Fibroblast of lung (primary cell): ENCODE measurements at regions not wholly inside any gene's neighbourhood (a gene's known extent, or its start where the extent isn't known, plus 50 kb on each side); places are given as distances from the start of the nearest gene placed in this dataset.

ENCODE experiments used
- DNase-seq, 2 donors: peaks; one replicate each; pipeline versions ENCODE4 v3.0.0 to v3.0.0-alpha.2; 2010; ENCODE audit warnings: low read depth in 2 of 2
- H2AFZ ChIP-seq: 2 replicates; pipeline ENCODE4 v1.5.1; 2012; ENCODE audit warnings: low read length, control low read depth, inconsistent platforms
- H3K27ac ChIP-seq: 2 replicates; pipeline ENCODE4 v1.5.1; 2011; ENCODE audit warnings: low read length, control low read depth; ENCODE audit not compliant: insufficient read depth
- H3K27me3 ChIP-seq: 2 replicates; pipeline ENCODE4 v1.5.1; 2011; ENCODE audit warnings: mild to moderate bottlenecking, low read length; ENCODE audit not compliant: control insufficient read depth, insufficient read depth
- H3K36me3 ChIP-seq: 2 replicates; pipeline ENCODE4 v1.5.1; 2011; ENCODE audit warnings: low read length; ENCODE audit not compliant: control insufficient read depth, insufficient read depth
- H3K4me1 ChIP-seq: 2 replicates; pipeline ENCODE4 v1.5.1; 2011; ENCODE audit warnings: low read length; ENCODE audit not compliant: control insufficient read depth, insufficient read depth; ENCODE audit errors: extremely low read depth
- H3K4me2 ChIP-seq: 2 replicates; pipeline ENCODE4 v1.5.1; 2011; ENCODE audit warnings: low read length, control low read depth; ENCODE audit not compliant: insufficient read depth; ENCODE audit errors: extremely low read depth
- H3K4me3 ChIP-seq, 4 experiments: fragments of 200-600 bp in 1 of 4; sonication (generic) in 1 of 4; replicated peaks in 1 of 4; 2 replicates each; pipeline ENCODE4 v1.5.1; 2011 to 2016; ENCODE audit warnings: low read length in 4 of 4, low read depth in 3 of 4, mild to moderate bottlenecking in 3 of 4, control low read depth in 2 of 4, inconsistent platforms in 1 of 4, mixed read lengths in 1 of 4; ENCODE audit not compliant: insufficient read depth in 1 of 4; ENCODE audit errors: control extremely low read depth in 1 of 4
- H3K79me2 ChIP-seq: 2 replicates; pipeline ENCODE4 v1.5.1; 2012; ENCODE audit warnings: mild to moderate bottlenecking, low read length, inconsistent platforms; ENCODE audit not compliant: control insufficient read depth, insufficient read depth
- H3K9ac ChIP-seq: 2 replicates; pipeline ENCODE4 v1.5.1; 2011; ENCODE audit warnings: mild to moderate bottlenecking, low read length, control low read depth; ENCODE audit not compliant: insufficient read depth
- H3K9me3 ChIP-seq: 2 replicates; pipeline ENCODE4 v1.5.1; 2012; ENCODE audit warnings: low read depth, low read length; ENCODE audit not compliant: control insufficient read depth, insufficient read depth
- H4K20me1 ChIP-seq: 2 replicates; pipeline ENCODE4 v1.5.1; 2011; ENCODE audit warnings: low read length; ENCODE audit not compliant: control insufficient read depth, insufficient read depth; ENCODE audit errors: extremely low read depth
- CTCF ChIP-seq, 2 donors: IDR thresholded peaks in 1 of 2; conservative IDR thresholded peaks in 1 of 2; 1 replicate in 1 of 2; 2 replicates in 1 of 2; pipeline ENCODE4 v1.5.1; 2011 to 2012; ENCODE audit warnings: low read length in 2 of 2, control low read depth in 1 of 2, inconsistent platforms in 1 of 2, low read depth in 1 of 2, mild to moderate bottlenecking in 1 of 2
- EZH2 ChIP-seq: IDR thresholded peaks from 2 replicates; pipeline ENCODE4 v1.5.1; 2012; ENCODE audit warnings: low read length, control low read depth, mild to moderate bottlenecking; ENCODE audit errors: missing control alignments

DNA sequence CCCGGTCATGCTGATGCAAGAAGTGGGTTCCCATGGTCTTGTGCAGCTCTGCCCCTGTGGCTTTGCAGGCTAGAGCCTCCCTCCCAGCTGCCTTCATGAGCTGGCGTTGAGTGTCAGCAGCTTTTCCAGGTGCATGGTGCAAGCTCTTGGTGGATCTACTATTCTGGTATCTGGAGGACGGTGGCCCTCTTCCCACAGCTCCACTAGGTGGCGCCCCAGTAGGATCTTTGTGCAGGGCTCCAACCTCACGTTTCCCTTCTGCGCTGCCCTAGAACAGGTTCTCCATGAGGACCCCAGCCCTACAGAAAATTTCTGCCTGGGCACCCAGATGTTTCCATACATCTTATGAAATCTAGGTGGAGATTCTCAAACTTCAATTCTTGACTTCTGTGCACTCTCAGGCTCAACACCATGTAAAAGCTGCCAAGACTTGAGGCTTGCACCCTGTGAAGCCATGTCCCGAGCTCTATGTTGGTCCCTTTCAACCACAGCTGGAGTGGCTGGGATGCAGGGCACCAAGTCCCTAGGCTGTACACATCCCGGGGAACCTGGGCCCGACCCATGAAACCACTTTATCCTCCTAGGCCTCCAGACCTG is 238.4 kb upstream of the MDFIC2 start:
- no peak overlapping the region for H3K9ac ChIP-seq
- DNase-seq, result peak; percentile 40 to 61
- no peaks in the 10 kb centered on the region for H4K20me1 ChIP-seq
- no peaks in the 10 kb centered on the region for H3K36me3 ChIP-seq
- H3K79me2 ChIP-seq, result no peaks in the 10 kb centered on the region
- no peaks in the 10 kb centered on the region for H3K9me3 ChIP-seq
- H3K4me3 ChIP-seq, result no peak overlapping the region
- TF ChIP-seq EZH2 (no peak), CTCF (conservative IDR thresholded peaks at IDR 0.05 in 1 of 2, IDR thresholded peaks at IDR 0.05 in 1 of 2; ENCODE audit: low read depth in 1 of 2, low read length in 2 of 2) (peak; percentile 78 to 82)
- no peaks in the 10 kb centered on the region for H3K27me3 ChIP-seq
- H3K4me2 ChIP-seq, result no peak overlapping the region
- no peaks in the 10 kb centered on the region for H3K4me1 ChIP-seq
- H2AFZ ChIP-seq, result no peak overlapping the region
- no peak overlapping the region for H3K27ac ChIP-seq

DNA sequence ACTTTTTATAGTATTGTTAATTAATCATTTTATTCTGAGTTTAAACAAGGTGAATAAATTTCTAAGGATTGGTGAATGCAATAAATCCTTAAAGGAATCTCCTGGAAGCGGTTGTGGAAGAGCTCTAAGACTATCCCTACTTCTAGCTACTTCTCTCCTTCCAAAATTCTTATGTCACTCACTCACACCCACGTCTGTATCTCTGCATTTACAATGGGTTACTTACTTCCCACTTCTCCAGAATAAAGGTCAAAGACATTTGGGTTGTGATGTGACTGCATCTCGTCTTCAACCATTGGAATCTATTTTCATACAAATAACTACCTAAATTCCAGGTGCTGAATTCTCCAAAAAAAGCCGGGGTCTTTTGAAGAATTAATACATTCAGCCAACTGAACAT is 234.2 kb upstream of the MDFIC2 start:
- H3K4me2 ChIP-seq, result no peak overlapping the region
- no peak overlapping the region for H2AFZ ChIP-seq
- no peaks in the 10 kb centered on the region for H3K36me3 ChIP-seq
- H3K9ac ChIP-seq, result no peak overlapping the region
- no peaks in the 10 kb centered on the region for H3K79me2 ChIP-seq
- H3K4me3 ChIP-seq, result no peak overlapping the region
- H3K27me3 ChIP-seq, result no peaks in the 10 kb centered on the region
- TF ChIP-seq CTCF (conservative IDR thresholded peaks at IDR 0.05 in 1 of 2, IDR thresholded peaks at IDR 0.05 in 1 of 2; ENCODE audit: low read depth in 1 of 2, low read length in 2 of 2) (no peak), EZH2 (no peak)
- H3K4me1 ChIP-seq, result no peaks in the 10 kb centered on the region
- H4K20me1 ChIP-seq, result no peaks in the 10 kb centered on the region
- H3K9me3 ChIP-seq, result no peaks in the 10 kb centered on the region
- DNase-seq, result no peak
- no peak overlapping the region for H3K27ac ChIP-seq

DNA sequence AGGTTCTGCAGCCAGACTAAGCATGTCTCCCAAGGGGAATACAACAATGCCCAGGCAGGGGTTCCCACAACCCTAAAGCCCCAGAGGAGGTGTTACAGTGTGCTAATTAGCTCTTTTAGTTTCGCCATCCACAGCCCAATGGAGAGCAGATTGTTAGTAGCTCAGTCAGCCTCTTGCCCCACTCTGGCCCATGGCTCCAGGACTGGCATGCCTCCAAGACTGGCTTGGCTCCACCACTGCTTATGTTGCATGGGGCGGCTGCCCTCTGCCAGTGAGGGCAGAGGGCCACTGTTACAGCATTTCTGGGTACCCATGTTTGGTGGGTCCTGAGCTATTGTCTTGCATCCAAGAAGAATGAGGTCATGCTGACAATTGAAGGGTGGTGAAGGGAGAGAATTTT is 231.1 kb upstream of the MDFIC2 start:
- H3K4me3 ChIP-seq, result no peak overlapping the region
- no peaks in the 10 kb centered on the region for H4K20me1 ChIP-seq
- no peak for DNase-seq
- H2AFZ ChIP-seq, result no peak overlapping the region
- no peaks in the 10 kb centered on the region for H3K27me3 ChIP-seq
- no peaks in the 10 kb centered on the region for H3K4me1 ChIP-seq
- TF ChIP-seq CTCF (conservative IDR thresholded peaks at IDR 0.05 in 1 of 2, IDR thresholded peaks at IDR 0.05 in 1 of 2; ENCODE audit: low read depth in 1 of 2, low read length in 2 of 2) (no peak), EZH2 (no peak)
- H3K4me2 ChIP-seq, result no peak overlapping the region
- H3K9ac ChIP-seq, result no peak overlapping the region
- no peaks in the 10 kb centered on the region for H3K36me3 ChIP-seq
- H3K27ac ChIP-seq, result no peak overlapping the region
- no peaks in the 10 kb centered on the region for H3K79me2 ChIP-seq
- no peaks in the 10 kb centered on the region for H3K9me3 ChIP-seq
